ENCODE measurements at regions not wholly inside any gene's neighbourhood (a gene's known extent, or its start where the extent isn't known, plus 50 kb on each side); places are given as distances from the start of the nearest gene placed in this dataset.

GRCh38 chr15:25944386-25944785 lies 81.3 kb upstream of the ATP10A start:
- ATAC-seq: no peak
- H4K20me1 ChIP-seq (ENCODE audit: insufficient read depth): no peaks in the 10 kb centered on the region
- peaks cover 0 to 14% of the 10 kb centered on the region in 2 experiments; a peak in 2 of 4 replicates for H3K9me3 ChIP-seq (ENCODE audit: control insufficient read depth in 1 of 2, insufficient read depth in 1 of 2, low read depth in 1 of 2, low read length in 2 of 2)
- no peaks in the 10 kb centered on the region for H3K9me2 ChIP-seq (ENCODE audit: insufficient read depth)
- POLR2A ChIA-PET: no interaction called here
- TF ChIP-seq EGR1 (IDR thresholded peaks at IDR 0.05; ENCODE audit: low read depth): no peak
- TF ChIP-seq TCF7L2 (IDR thresholded peaks at IDR 0.05; ENCODE audit: borderline replicate concordance, extremely low read depth, insufficient read depth, insufficient read length): no peak
- no peak for TF ChIP-seq CEBPB (IDR thresholded peaks at IDR 0.05; ENCODE audit: low read depth)
- no peak for TF ChIP-seq FOSL1 (IDR thresholded peaks at IDR 0.05; ENCODE audit: low read depth)
- TF ChIP-seq RAD21 (IDR thresholded peaks at IDR 0.05; ENCODE audit: low read depth): no peak
- H3K27ac ChIP-seq (ENCODE audit: low read depth, low read length): no peak overlapping the region
- no peaks in the 10 kb centered on the region for H3K79me2 ChIP-seq (ENCODE audit: insufficient read depth, low read length)
- CTCF ChIA-PET: no interaction called here
- RAD21 ChIA-PET (ENCODE audit: low non-redundant PET in 1 of 2, low total read pairs in 2 of 2, uncharacterized antibody in 2 of 2, unreplicated experiment in 2 of 2): no interaction called here
- no peaks in the 10 kb centered on the region for H3K27me3 ChIP-seq (ENCODE audit: insufficient read depth, low read length)
- H3K4me1 ChIP-seq (ENCODE audit: control insufficient read depth in 1 of 2, insufficient read depth in 2 of 2, low read length in 2 of 2): no peaks in the 10 kb centered on the region
- no peak for DNase-seq (ENCODE audit: low read depth, low spot score)
- no peak overlapping the region for H3K4me3 ChIP-seq (replicated peaks in 1 of 2; ENCODE audit: low read depth in 1 of 2, low read length in 2 of 2)
- no peak overlapping the region for H3K4me2 ChIP-seq (ENCODE audit: low read length)
- H2AFZ ChIP-seq (ENCODE audit: low read depth, low read length, poor library complexity, severe bottlenecking): no peak overlapping the region
- H3K36me3 ChIP-seq (ENCODE audit: control insufficient read depth in 1 of 2, insufficient read depth in 2 of 2, low read length in 2 of 2): no peaks in the 10 kb centered on the region
- no peak overlapping the region for H3K9ac ChIP-seq (ENCODE audit: low read length)
- intact Hi-C loops (cut with micrococcal nuclease): no loop called here
- no TSS peak for BruUV-seq (replicated peaks)

DNA sequence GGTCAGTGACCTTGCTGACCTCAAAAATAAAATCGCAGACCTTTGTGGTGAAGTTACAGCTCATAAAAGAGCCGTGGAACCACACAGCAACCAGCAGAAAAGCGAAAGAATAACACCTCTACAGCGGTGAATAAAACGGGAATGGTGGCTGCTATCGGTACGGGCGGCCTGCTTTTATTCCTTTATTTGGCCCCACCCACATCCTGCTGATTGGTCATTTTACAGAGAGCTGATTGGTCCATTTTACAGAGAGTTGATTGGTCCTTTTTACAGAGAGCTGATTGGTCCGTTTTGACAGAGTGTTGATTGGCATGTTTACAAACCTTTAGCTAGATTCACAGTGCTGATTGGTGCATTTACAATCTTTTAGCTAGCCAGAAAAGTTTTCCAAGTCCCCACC lies 80.7 kb upstream of the ATP10A start:
- intact Hi-C loops (cut with micrococcal nuclease): no loop called here
- Histone ChIP-seq H3K9me3 (ENCODE audit: control insufficient read depth in 1 of 2, insufficient read depth in 1 of 2, low read depth in 1 of 2, low read length in 2 of 2) (peaks cover 0 to 14% of the 10 kb centered on the region in 2 experiments; a peak in 2 of 4 replicates), H2AFZ (ENCODE audit: low read depth, low read length, poor library complexity, severe bottlenecking) (no peak overlapping the region), H4K20me1 (ENCODE audit: insufficient read depth) (no peaks in the 10 kb centered on the region), H3K79me2 (ENCODE audit: insufficient read depth, low read length) (no peaks in the 10 kb centered on the region), H3K9me2 (ENCODE audit: insufficient read depth) (no peaks in the 10 kb centered on the region), H3K9ac (ENCODE audit: low read length) (no peak overlapping the region), H3K4me2 (ENCODE audit: low read length) (no peak overlapping the region), H3K27ac (ENCODE audit: low read depth, low read length) (no peak overlapping the region), H3K4me1 (ENCODE audit: control insufficient read depth in 1 of 2, insufficient read depth in 2 of 2, low read length in 2 of 2) (no peaks in the 10 kb centered on the region), H3K36me3 (ENCODE audit: control insufficient read depth in 1 of 2, insufficient read depth in 2 of 2, low read length in 2 of 2) (no peaks in the 10 kb centered on the region), H3K4me3 (replicated peaks in 1 of 2; ENCODE audit: low read depth in 1 of 2, low read length in 2 of 2) (no peak overlapping the region), H3K27me3 (ENCODE audit: insufficient read depth, low read length) (no peaks in the 10 kb centered on the region)
- BruUV-seq (replicated peaks): no TSS peak
- ChIA-PET RAD21 (ENCODE audit: low non-redundant PET in 1 of 2, low total read pairs in 2 of 2, uncharacterized antibody in 2 of 2, unreplicated experiment in 2 of 2) (no interaction called here), POLR2A (no interaction called here), CTCF (no interaction called here)
- DNase-seq (ENCODE audit: low read depth, low spot score) (no peak), ATAC-seq (no peak)
- TF ChIP-seq JUND (IDR thresholded peaks at IDR 0.05) (no peak), TCF7L2 (IDR thresholded peaks at IDR 0.05; ENCODE audit: borderline replicate concordance, extremely low read depth, insufficient read depth, insufficient read length) (no peak), POLR2A (IDR thresholded peaks at IDR 0.05; ENCODE audit: borderline replicate concordance, extremely low read depth, insufficient read depth, insufficient read length) (no peak), SP1 (IDR thresholded peaks at IDR 0.05; ENCODE audit: low read depth) (no peak), EGR1 (IDR thresholded peaks at IDR 0.05; ENCODE audit: low read depth) (no peak), MAX (IDR thresholded peaks at IDR 0.05) (no peak), ELF1 (IDR thresholded peaks at IDR 0.05; ENCODE audit: borderline replicate concordance, low read depth) (no peak), POLR2AphosphoS5 (IDR thresholded peaks at IDR 0.05; ENCODE audit: low read depth, low read length) (no peak), EZH2 (IDR thresholded peaks at IDR 0.05) (no peak), FOSL1 (IDR thresholded peaks at IDR 0.05; ENCODE audit: low read depth) (no peak), YY1 (IDR thresholded peaks at IDR 0.05; ENCODE audit: extremely low read depth, insufficient replicate concordance, low read depth, low read length) (no peak), CEBPB (IDR thresholded peaks at IDR 0.05; ENCODE audit: low read depth) (no peak), EZH2phosphoT487 (IDR thresholded peaks at IDR 0.05; ENCODE audit: borderline replicate concordance) (no peak), CBX3 (IDR thresholded peaks at IDR 0.05; ENCODE audit: low read depth) (no peak), ZFX (IDR thresholded peaks at IDR 0.05) (no peak), ZNF274 (IDR thresholded peaks at IDR 0.05; ENCODE audit: low read depth, low read length) (no peak), RAD21 (IDR thresholded peaks at IDR 0.05; ENCODE audit: low read depth) (no peak)
- TF ChIP-seq, protein P1, sequence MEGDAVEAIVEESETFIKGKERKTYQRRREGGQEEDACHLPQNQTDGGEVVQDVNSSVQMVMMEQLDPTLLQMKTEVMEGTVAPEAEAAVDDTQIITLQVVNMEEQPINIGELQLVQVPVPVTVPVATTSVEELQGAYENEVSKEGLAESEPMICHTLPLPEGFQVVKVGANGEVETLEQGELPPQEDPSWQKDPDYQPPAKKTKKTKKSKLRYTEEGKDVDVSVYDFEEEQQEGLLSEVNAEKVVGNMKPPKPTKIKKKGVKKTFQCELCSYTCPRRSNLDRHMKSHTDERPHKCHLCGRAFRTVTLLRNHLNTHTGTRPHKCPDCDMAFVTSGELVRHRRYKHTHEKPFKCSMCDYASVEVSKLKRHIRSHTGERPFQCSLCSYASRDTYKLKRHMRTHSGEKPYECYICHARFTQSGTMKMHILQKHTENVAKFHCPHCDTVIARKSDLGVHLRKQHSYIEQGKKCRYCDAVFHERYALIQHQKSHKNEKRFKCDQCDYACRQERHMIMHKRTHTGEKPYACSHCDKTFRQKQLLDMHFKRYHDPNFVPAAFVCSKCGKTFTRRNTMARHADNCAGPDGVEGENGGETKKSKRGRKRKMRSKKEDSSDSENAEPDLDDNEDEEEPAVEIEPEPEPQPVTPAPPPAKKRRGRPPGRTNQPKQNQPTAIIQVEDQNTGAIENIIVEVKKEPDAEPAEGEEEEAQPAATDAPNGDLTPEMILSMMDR (IDR thresholded peaks at IDR 0.05 in 2 of 3, conservative IDR thresholded peaks at IDR 0.05 in 1 of 3; ENCODE audit: borderline replicate concordance in 1 of 3, insufficient read depth in 1 of 3, low read depth in 2 of 3, low read length in 2 of 3): no peak
- TF ChIP-seq, protein P2, sequence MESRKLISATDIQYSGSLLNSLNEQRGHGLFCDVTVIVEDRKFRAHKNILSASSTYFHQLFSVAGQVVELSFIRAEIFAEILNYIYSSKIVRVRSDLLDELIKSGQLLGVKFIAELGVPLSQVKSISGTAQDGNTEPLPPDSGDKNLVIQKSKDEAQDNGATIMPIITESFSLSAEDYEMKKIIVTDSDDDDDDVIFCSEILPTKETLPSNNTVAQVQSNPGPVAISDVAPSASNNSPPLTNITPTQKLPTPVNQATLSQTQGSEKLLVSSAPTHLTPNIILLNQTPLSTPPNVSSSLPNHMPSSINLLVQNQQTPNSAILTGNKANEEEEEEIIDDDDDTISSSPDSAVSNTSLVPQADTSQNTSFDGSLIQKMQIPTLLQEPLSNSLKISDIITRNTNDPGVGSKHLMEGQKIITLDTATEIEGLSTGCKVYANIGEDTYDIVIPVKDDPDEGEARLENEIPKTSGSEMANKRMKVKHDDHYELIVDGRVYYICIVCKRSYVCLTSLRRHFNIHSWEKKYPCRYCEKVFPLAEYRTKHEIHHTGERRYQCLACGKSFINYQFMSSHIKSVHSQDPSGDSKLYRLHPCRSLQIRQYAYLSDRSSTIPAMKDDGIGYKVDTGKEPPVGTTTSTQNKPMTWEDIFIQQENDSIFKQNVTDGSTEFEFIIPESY (IDR thresholded peaks at IDR 0.05; ENCODE audit: extremely low read depth, insufficient replicate concordance, low read length): no peak
